Activated CD4-positive, alpha-beta T cell treated with anti-CD3 and anti-CD28 coated beads, Interleukin-10, Interleukin-2, amounts not matched to agents 100 ng/mL and 50 ng/mL, durations not matched to agents 16 hours and 8 hours (primary cell): ENCODE measurements at regions not wholly inside any gene's neighbourhood (a gene's known extent, or its start where the extent isn't known, plus 50 kb on each side); places are given as distances from the start of the nearest gene placed in this dataset.

Experiments
- DNase-seq: peaks from one replicate; pipeline ENCODE4 v3.0.0-alpha.2; 2020

DNA sequence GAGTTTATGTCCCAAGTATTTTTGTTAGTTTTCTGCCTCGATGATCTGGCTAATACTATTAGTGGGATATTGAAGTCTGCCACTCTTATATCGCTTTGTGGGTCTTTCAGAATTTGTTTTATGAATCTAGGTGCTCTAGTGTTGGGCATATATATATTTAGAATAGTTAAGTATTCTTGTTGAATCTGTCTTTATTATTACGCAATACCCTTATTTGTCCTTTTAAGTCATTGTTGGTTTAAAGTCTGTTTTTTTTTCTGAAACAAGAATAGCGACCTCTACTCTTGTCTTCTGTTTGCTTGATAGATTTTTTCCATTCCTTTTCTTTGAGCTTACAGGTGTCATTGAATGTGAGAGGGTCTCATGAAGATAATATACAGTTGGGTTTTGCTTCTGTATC is 239.0 kb downstream of the ASCL1 start:
- no peak for DNase-seq

DNA sequence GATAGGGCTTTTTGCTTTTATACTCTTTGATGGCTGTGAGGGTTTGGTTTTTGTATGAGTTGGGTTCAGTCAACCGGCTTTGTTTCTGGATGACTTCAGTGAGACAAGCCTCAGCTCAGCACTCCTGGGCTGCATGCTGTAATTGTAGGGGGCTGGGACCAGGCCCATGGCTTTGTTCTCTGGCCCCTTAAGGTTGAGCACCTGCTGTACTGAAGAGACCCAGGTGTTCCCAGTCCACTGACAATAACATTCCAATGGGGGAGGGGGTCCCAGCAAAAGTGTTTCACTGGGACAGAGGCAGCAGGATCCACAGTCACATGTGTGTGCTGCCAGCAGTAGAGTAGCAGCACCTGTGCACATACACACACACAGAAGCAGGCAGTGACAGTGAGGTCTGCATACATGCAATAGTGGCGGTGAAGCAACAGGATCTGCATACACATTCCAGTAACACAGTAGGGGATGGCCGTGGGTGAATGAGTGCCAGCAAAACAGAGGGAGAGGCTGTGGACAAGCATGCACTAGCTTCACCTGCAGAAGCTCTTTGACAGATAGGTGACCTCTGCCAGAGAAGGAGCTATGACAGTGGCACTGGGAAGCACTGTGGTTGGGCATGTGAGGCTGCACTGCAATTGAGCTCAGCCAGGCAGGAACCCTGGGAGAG is 240.4 kb downstream of the ASCL1 start:
- no peak for DNase-seq

DNA sequence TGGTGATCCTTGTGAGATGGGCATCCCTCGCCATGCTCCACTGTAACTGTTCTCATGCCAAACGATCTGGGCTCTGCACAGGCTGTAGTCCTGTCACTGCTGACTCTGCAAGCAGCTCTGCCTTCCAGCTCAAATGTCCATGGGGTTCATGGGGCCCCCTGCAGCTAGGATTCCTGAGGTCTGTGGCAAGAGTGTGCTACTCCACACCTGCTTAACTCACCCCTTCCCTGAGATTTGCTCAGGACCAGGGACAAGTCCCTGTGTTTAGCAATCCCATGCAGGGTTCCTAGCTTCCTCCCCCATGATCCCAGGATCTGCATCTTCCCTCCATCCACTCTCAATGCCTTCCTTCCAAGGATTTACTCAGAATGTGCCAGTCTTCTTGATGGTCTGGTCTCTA is 241.0 kb downstream of the ASCL1 start:
- DNase-seq = no peak

DNA sequence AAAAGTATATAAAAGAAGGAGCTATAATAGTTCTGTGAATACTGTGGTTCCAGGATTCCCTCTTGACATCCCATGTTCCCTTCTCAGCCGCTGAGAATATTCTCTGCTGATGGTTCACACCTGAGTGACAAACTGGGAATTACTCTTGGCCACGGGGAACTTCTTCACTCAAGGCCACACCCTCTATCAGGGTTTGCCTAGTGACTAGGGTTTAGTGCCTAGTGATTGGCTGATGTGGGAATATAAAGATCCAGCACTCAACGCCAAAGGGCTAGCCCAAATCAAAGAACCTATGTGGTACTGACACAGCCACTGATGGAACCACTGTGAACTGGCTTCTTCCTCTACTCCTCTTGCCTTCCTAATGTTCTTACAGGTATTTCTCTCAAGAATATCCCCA is 248.4 kb downstream of the ASCL1 start:
- DNase-seq = no peak

DNA sequence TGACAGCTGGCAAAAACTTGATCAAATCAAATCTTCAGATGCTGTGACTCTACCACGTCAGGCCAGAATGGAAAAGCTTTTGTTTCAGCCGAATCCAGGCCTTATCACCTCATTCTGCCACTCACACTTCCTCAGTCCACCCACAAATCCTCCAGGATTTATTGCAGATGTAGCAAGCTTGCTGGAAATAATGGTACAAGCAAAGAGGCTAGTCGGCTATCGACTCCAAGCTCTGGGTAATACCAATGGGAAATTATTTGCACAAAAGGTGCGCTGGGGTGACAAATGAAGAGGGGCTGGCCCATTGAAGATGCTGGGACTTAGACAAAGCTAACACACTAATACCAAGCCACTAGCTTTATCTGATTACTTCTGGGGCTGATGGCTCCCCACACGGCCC is 250.5 kb downstream of the ASCL1 start:
- no peak for DNase-seq

DNA sequence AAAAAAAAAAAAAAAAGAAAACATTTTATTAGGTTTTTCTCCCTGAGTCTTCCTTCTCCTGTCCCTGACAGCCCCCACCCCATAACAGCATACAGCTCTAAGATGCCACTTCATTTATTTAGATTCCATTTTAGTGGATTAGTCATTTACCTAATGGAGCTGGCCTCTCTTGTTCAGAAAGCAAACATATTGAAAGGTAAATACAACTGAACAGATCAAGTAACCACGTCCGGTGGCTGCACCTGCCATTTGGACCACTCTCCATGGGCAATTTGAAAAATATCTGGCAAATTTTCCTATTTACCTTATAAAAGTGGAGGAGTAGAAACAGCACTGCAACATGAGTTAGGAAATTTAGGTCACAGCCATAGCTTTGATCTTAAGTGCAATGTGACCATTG is 254.6 kb downstream of the C12orf42 start:
- no peak for DNase-seq

DNA sequence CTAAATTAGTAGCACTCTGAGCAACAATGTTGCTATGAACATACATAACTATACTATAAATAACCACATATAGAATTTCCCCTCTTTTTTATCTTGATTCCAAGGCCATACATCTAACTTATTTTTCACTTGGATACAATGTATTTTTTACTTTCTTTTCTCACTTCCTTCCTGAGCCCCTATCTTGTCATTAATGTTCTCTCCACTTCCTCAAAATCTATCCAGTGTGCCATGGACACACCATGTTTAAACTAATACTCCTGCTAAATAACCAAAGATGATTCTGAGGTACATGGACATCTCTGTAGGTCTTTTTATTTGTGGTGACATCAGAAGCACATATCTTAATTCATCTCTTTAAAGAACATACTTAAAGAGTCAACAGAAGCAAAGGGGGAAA is 251.2 kb downstream of the C12orf42 start:
- no peak for DNase-seq

DNA sequence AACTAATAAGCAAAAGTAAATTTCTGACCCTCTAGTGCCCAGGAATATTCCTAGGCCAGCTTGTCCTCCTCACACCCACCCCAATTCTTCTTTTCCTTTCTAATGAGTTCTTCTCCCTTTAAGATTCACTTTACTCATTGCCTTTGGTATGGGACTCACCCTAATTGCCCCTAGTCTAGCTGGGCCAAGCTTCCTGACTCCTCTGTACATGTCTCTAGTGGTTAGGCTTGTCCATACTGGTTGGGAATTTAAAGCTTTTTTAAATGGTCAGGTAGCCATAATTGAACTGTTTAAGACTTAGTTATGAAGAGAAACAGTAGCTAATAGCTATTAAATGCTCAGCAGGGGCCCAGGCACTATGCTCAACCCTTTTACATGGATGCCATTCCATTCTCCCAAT is 248.2 kb downstream of the C12orf42 start:
- DNase-seq = no peak

DNA sequence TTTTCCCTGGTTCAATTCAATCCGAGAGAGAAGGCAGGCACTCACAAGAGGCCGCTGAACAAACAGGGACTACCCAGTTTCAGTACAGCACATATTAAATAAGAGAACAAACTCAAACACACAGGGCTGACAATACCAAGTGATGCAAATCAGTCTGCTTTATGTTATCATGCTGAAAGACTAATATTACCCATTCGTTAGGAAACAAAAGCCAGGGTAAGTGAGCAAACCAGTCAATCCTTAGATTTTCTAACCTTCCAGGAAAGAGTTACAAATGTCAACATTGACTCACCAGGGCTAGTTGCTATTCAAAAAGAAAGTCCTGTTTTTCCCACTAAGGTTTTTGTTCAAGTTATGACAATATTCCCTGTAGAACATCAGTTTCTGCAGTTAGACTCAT is 246.2 kb downstream of the C12orf42 start:
- no peak for DNase-seq

DNA sequence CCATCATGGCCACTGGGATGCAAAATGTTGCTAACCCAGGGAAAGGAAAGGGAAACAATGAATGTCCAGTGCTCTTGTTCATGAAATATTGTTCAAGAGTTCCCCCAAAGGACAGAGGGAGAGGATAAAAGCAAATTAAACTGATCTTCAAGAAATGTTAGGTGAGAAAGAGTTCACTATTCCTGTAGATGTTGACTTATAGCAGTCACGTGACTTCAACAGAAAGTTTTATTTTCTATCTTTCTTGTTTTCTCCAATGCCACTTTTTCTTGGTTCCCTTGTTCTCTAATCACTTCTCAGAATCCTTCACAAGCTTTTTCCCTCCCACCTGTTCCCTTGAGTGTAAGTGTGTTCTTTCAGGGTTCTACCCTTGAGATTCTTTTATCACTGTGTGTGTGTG is 245.3 kb downstream of the C12orf42 start:
- no peak for DNase-seq
